ENCODE measurements at regions not wholly inside any gene's neighbourhood (a gene's known extent, or its start where the extent isn't known, plus 50 kb on each side); places are given as distances from the start of the nearest gene placed in this dataset.

DNA sequence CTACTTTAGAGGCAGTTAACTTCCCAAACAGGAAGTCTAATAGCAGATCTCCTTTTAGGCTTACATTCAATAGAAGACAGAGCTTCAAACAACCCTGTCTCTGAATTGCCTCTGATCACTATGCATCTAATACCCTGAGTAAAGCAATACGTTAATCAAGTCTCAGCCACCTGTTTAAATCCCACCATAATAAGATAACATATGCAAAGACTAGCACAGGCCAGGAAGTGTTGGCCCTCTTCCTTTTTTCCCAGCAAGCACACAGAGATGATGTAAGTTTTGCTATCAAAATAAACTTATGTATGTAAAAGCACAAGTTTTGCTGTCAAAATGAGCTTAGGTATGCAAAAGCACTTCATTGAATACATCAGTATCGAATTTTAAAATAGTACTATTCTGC, 385.5 kb downstream of the RND3 start:
- no peaks in the 10 kb centered on the region for H3K36me3 ChIP-seq (replicated peaks in 1 of 2; ENCODE audit: control insufficient read depth in 1 of 2, insufficient read depth in 2 of 2, low read length in 1 of 2)
- no peak for TF ChIP-seq TCF12 (IDR thresholded peaks at IDR 0.05)
- no peak for TF ChIP-seq PBX3 (IDR thresholded peaks at IDR 0.05)
- TF ChIP-seq RCOR1 (IDR thresholded peaks at IDR 0.05; ENCODE audit: low read length): no peak
- TF ChIP-seq MXI1 (IDR thresholded peaks at IDR 0.05; ENCODE audit: low read depth, low read length): no peak
- TF ChIP-seq RAD21 (IDR thresholded peaks at IDR 0.05; ENCODE audit: low read length): no peak
- TF ChIP-seq SIN3A (IDR thresholded peaks at IDR 0.05; ENCODE audit: borderline replicate concordance, low read depth, low read length): no peak
- TF ChIP-seq, protein P1, sequence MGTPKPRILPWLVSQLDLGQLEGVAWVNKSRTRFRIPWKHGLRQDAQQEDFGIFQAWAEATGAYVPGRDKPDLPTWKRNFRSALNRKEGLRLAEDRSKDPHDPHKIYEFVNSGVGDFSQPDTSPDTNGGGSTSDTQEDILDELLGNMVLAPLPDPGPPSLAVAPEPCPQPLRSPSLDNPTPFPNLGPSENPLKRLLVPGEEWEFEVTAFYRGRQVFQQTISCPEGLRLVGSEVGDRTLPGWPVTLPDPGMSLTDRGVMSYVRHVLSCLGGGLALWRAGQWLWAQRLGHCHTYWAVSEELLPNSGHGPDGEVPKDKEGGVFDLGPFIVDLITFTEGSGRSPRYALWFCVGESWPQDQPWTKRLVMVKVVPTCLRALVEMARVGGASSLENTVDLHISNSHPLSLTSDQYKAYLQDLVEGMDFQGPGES (IDR thresholded peaks at IDR 0.05; ENCODE audit: low read depth, low read length): no peak
- no peak for TF ChIP-seq EP300 (IDR thresholded peaks at IDR 0.05; ENCODE audit: borderline replicate concordance in 1 of 2, low read depth in 1 of 2, low read length in 1 of 2)
- no peak for TF ChIP-seq EZH2phosphoT487 (IDR thresholded peaks at IDR 0.05; ENCODE audit: borderline replicate concordance, low read depth)
- no peak for TF ChIP-seq CHD2 (IDR thresholded peaks at IDR 0.05; ENCODE audit: low read length, partially characterized antibody)
- no peak for TF ChIP-seq FOXM1 (IDR thresholded peaks at IDR 0.05; ENCODE audit: low read depth)
- no peak for TF ChIP-seq FOXJ3 (CRISPR knock-in tag; IDR thresholded peaks at IDR 0.05)
- TF ChIP-seq NFIC (IDR thresholded peaks at IDR 0.05; ENCODE audit: borderline replicate concordance): no peak
- TF ChIP-seq RFX5 (IDR thresholded peaks at IDR 0.05; ENCODE audit: low read length): no peak
- H3K79me2 ChIP-seq (ENCODE audit: insufficient read depth): no peaks in the 10 kb centered on the region
- H3K4me1 ChIP-seq (ENCODE audit: control insufficient read depth in 1 of 2, insufficient read depth in 2 of 2, low read depth in 1 of 2, low read length in 1 of 2): no peaks in the 10 kb centered on the region; a peak in 1 of 4 replicates
- H3F3A ChIP-seq (replicated peaks; ENCODE audit: insufficient read depth): no peaks in the 10 kb centered on the region
- H3K4me2 ChIP-seq: no peak overlapping the region
- no peak overlapping the region for H3K4me3 ChIP-seq (ENCODE audit: low read depth in 2 of 2, low read length in 1 of 2)
- CTCF ChIA-PET: no interaction called here
- no peak for DNase-seq
- H3K9me3 ChIP-seq: no peaks in the 10 kb centered on the region
- 66% methylated on average over 2 of the region's 2 CpGs for WGBS (ENCODE audit: low lambda C conversion rate)
- H3K9ac ChIP-seq: no peak overlapping the region
- no peaks in the 10 kb centered on the region for H3K27me3 ChIP-seq (ENCODE audit: insufficient read depth)
- no peak overlapping the region for H3K27ac ChIP-seq (ENCODE audit: low read depth in 2 of 2, low read length in 1 of 2)
- no peak overlapping the region for H2AFZ ChIP-seq (ENCODE audit: low read depth)
- H3K9me2 ChIP-seq: no peaks in the 10 kb centered on the region
- no peaks in the 10 kb centered on the region for H4K20me1 ChIP-seq (ENCODE audit: insufficient read depth)
- POLR2A ChIA-PET: no interaction called here

GRCh38 chr2:150100834-150101233, 386.6 kb downstream of the RND3 start:
- H3K79me2 ChIP-seq (ENCODE audit: insufficient read depth): no peaks in the 10 kb centered on the region
- POLR2A ChIA-PET: no interaction called here
- H2AFZ ChIP-seq (ENCODE audit: low read depth): no peak overlapping the region
- H3K36me3 ChIP-seq (replicated peaks in 1 of 2; ENCODE audit: control insufficient read depth in 1 of 2, insufficient read depth in 2 of 2, low read length in 1 of 2): no peaks in the 10 kb centered on the region
- no peak for DNase-seq
- no peaks in the 10 kb centered on the region for H4K20me1 ChIP-seq (ENCODE audit: insufficient read depth)
- no peak overlapping the region for H3K4me2 ChIP-seq
- H3K9ac ChIP-seq: no peak overlapping the region
- no peak overlapping the region for H3K27ac ChIP-seq (ENCODE audit: low read depth in 2 of 2, low read length in 1 of 2)
- no peak overlapping the region for H3K4me3 ChIP-seq (ENCODE audit: low read depth in 2 of 2, low read length in 1 of 2)
- no peaks in the 10 kb centered on the region for H3F3A ChIP-seq (replicated peaks; ENCODE audit: insufficient read depth)
- no peaks in the 10 kb centered on the region for H3K27me3 ChIP-seq (ENCODE audit: insufficient read depth)
- CTCF ChIA-PET: interaction anchor here (1.0 kb wide), 1 partner anchor 19 kb away, joined by 3 read pairs; no protein-coding TSS in a partner anchor
- H3K9me3 ChIP-seq: no peaks in the 10 kb centered on the region
- H3K4me1 ChIP-seq (ENCODE audit: control insufficient read depth in 1 of 2, insufficient read depth in 2 of 2, low read depth in 1 of 2, low read length in 1 of 2): no peaks in the 10 kb centered on the region; a peak in 1 of 4 replicates
- no peaks in the 10 kb centered on the region for H3K9me2 ChIP-seq
- TF ChIP-seq SIN3A (IDR thresholded peaks at IDR 0.05; ENCODE audit: borderline replicate concordance, low read depth, low read length) (no peak), FOXJ3 (CRISPR knock-in tag; IDR thresholded peaks at IDR 0.05) (no peak), CTCF (IDR thresholded peaks at IDR 0.05) (no peak), RAD21 (IDR thresholded peaks at IDR 0.05; ENCODE audit: low read length) (no peak), USF1 (IDR thresholded peaks at IDR 0.05; ENCODE audit: borderline replicate concordance, low read depth) (no peak), TAF1 (IDR thresholded peaks at IDR 0.05; ENCODE audit: borderline replicate concordance, low read depth, low read length) (no peak), PBX3 (IDR thresholded peaks at IDR 0.05) (no peak), CHD2 (IDR thresholded peaks at IDR 0.05; ENCODE audit: low read length, partially characterized antibody) (no peak), EP300 (IDR thresholded peaks at IDR 0.05; ENCODE audit: borderline replicate concordance in 1 of 2, low read depth in 1 of 2, low read length in 1 of 2) (no peak)
- TF ChIP-seq, protein P1 (IDR thresholded peaks at IDR 0.05; ENCODE audit: low read depth, low read length): no peak
